GM23248 (cell line): ENCODE measurements at regions not wholly inside any gene's neighbourhood (a gene's known extent, or its start where the extent isn't known, plus 50 kb on each side); places are given as distances from the start of the nearest gene placed in this dataset.

Experiments
- DNase-seq: peaks from one replicate; pipeline ENCODE4 v3.0.0-alpha.2; 2015
- H2AFZ ChIP-seq: fragments of 200-600 bp; sonication (generic); 2 replicates; pipeline ENCODE4 v1.6.1; 2016; ENCODE audit warnings: antibody characterized with exemption
- H3F3A ChIP-seq: fragments of 200-600 bp; sonication (generic); 2 replicates; pipeline ENCODE4 v1.6.1; 2016; ENCODE audit warnings: mild to moderate bottlenecking, antibody characterized with exemption, mixed run types; ENCODE audit not compliant: insufficient read depth
- H3K27ac ChIP-seq: fragments of 200-600 bp; sonication (generic); 2 replicates; pipeline ENCODE4 v1.5.1; 2016; ENCODE audit warnings: mild to moderate bottlenecking
- H3K27me3 ChIP-seq: fragments of 200-600 bp; sonication (generic); replicated peaks from 2 replicates; pipeline ENCODE4 v1.6.1; 2016; ENCODE audit warnings: mild to moderate bottlenecking; ENCODE audit not compliant: insufficient read depth
- H3K36me3 ChIP-seq: fragments of 200-600 bp; sonication (generic); 2 replicates; pipeline ENCODE4 v1.6.1; 2016; ENCODE audit warnings: low read depth, mild to moderate bottlenecking
- H3K4me1 ChIP-seq: fragments of 200-600 bp; sonication (generic); 2 replicates; pipeline ENCODE4 v1.6.1; 2016; ENCODE audit warnings: mild to moderate bottlenecking; ENCODE audit not compliant: insufficient read depth
- H3K4me2 ChIP-seq: fragments of 200-600 bp; sonication (generic); one replicate; pipeline ENCODE4 v1.6.1; 2016; ENCODE audit warnings: mild to moderate bottlenecking; ENCODE audit not compliant: unreplicated experiment
- H3K4me3 ChIP-seq: fragments of 200-600 bp; sonication (generic); 2 replicates; pipeline ENCODE4 v1.5.1; 2016; ENCODE audit warnings: mild to moderate bottlenecking
- H3K79me2 ChIP-seq: fragments of 200-600 bp; sonication (generic); 2 replicates; pipeline ENCODE4 v1.6.1; 2016; ENCODE audit warnings: mild to moderate bottlenecking; ENCODE audit not compliant: insufficient read depth
- H3K9ac ChIP-seq: fragments of 200-600 bp; sonication (generic); 2 replicates; pipeline ENCODE4 v1.6.1; 2016; ENCODE audit warnings: mild to moderate bottlenecking
- H3K9me2 ChIP-seq: fragments of 200-600 bp; sonication (generic); 2 replicates; pipeline ENCODE4 v1.6.1; 2016; ENCODE audit warnings: mixed run types, mild to moderate bottlenecking, moderate library complexity; ENCODE audit not compliant: insufficient read depth
- H3K9me3 ChIP-seq: fragments of 200-600 bp; sonication (generic); one replicate; pipeline ENCODE4 v1.6.1; 2017; ENCODE audit warnings: low read depth
- H4K20me1 ChIP-seq: fragments of 200-600 bp; sonication (generic); 2 replicates; pipeline ENCODE4 v1.6.0; 2016; ENCODE audit not compliant: insufficient read depth
- EZH2 ChIP-seq: fragments of 200-600 bp; sonication (generic); IDR thresholded peaks from 2 replicates; pipeline ENCODE4 v1.6.1; 2018; ENCODE audit warnings: antibody characterized with exemption, mild to moderate bottlenecking; ENCODE audit not compliant: insufficient read depth, poor library complexity, severe bottlenecking
- EZH2phosphoT487 ChIP-seq: fragments of 200-600 bp; sonication (generic); IDR thresholded peaks from 2 replicates; pipeline ENCODE4 v1.6.1; 2018; ENCODE audit warnings: antibody characterized with exemption, moderate library complexity, mild to moderate bottlenecking, low read depth; ENCODE audit not compliant: insufficient read depth
- WGBS, 2 experiments: methylation state at CpG; one replicate each; pipeline ENCODE4 v1.1.6; 2015 to 2017; ENCODE audit warnings: low lambda C conversion rate in 2 of 2, low coverage in 1 of 2; ENCODE audit errors: missing lambda C conversion rate in 2 of 2; 5-methylcytosine and 5-hydroxymethylcytosine counted together
- in situ Hi-C: fragments of 300-500 bp; cut with MboI; formaldehyde crosslinking; loops from 2 replicates; pipeline ENCODE4 v1.15.0; 2020

DNA sequence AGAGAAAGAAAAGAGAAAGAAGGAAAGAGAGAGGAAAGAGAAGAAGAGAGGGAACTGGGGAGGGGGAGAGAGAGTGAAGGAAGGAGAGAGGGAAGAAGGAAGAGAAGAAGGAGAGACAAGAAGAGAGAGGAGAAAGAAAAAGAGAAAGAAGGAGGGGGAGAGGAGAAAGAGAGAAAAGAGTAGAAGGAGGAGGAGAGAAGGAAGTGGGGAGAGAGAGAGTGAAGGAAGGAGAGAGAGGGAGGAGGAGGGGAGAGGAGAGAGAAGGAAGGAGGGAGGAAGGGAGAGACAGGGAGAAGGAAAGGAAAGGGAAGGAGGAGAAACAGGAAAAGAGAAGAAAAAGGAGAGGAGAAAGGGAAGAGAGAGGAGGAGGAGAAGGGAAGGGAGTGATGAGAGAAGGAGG is 208.5 kb downstream of the MAF start:
- no peaks in the 10 kb centered on the region for H3K9me3 ChIP-seq
- no peaks in the 10 kb centered on the region for H3K36me3 ChIP-seq
- in situ Hi-C loops: no loop called here
- no peak overlapping the region for H3K9ac ChIP-seq
- H4K20me1 ChIP-seq: no peaks in the 10 kb centered on the region
- no peaks in the 10 kb centered on the region for H3K27me3 ChIP-seq
- no peak overlapping the region for H2AFZ ChIP-seq
- no peaks in the 10 kb centered on the region for H3K79me2 ChIP-seq
- no peaks in the 10 kb centered on the region for H3K9me2 ChIP-seq
- H3K27ac ChIP-seq: no peak overlapping the region
- no peak for DNase-seq
- H3K4me2 ChIP-seq: no peak overlapping the region
- H3K4me3 ChIP-seq: no peak overlapping the region
- H3F3A ChIP-seq: no peaks in the 10 kb centered on the region
- H3K4me1 ChIP-seq: no peaks in the 10 kb centered on the region
- TF ChIP-seq EZH2 (no peak), EZH2phosphoT487 (no peak)

- Histone ChIP-seq H3K4me3 (no peak overlapping the region), H3K27ac (no peak overlapping the region), H2AFZ (no peak overlapping the region), H3K36me3 (no peaks in the 10 kb centered on the region), H3K9ac (no peak overlapping the region), H3K9me3 (no peaks in the 10 kb centered on the region), H3K27me3 (no peaks in the 10 kb centered on the region), H3K4me2 (no peak overlapping the region), H3F3A (no peaks in the 10 kb centered on the region), H4K20me1 (no peaks in the 10 kb centered on the region), H3K9me2 (no peaks in the 10 kb centered on the region), H3K79me2 (no peaks in the 10 kb centered on the region), H3K4me1 (no peaks in the 10 kb centered on the region)
- 53 to 59% methylated on average over 11 of the region's 11 CpGs for WGBS, 2 experiments
- no peak for DNase-seq
- in situ Hi-C loops: no loop called here
- TF ChIP-seq EZH2phosphoT487: no peak
- TF ChIP-seq EZH2: no peak
These were observed 209.1 kb downstream of the MAF start for GRCh38 chr16:79391395-79391794.

GRCh38 chr16:79390481-79391051 is 210.0 kb downstream of the MAF start:
- Histone ChIP-seq H3K36me3 (no peaks in the 10 kb centered on the region), H3K9ac (no peak overlapping the region), H3K4me1 (no peaks in the 10 kb centered on the region), H3K4me3 (no peak overlapping the region), H2AFZ (no peak overlapping the region), H3K27me3 (no peaks in the 10 kb centered on the region), H3K27ac (no peak overlapping the region), H3K9me3 (no peaks in the 10 kb centered on the region), H4K20me1 (no peaks in the 10 kb centered on the region), H3K9me2 (no peaks in the 10 kb centered on the region), H3K4me2 (no peak overlapping the region), H3K79me2 (no peaks in the 10 kb centered on the region), H3F3A (no peaks in the 10 kb centered on the region)
- DNase-seq: no peak
- WGBS, 2 experiments: 51 to 60% methylated on average over 8 to 9 of the region's 9 CpGs
- in situ Hi-C loops: no loop called here
- TF ChIP-seq EZH2phosphoT487 (no peak), EZH2 (no peak)

DNA sequence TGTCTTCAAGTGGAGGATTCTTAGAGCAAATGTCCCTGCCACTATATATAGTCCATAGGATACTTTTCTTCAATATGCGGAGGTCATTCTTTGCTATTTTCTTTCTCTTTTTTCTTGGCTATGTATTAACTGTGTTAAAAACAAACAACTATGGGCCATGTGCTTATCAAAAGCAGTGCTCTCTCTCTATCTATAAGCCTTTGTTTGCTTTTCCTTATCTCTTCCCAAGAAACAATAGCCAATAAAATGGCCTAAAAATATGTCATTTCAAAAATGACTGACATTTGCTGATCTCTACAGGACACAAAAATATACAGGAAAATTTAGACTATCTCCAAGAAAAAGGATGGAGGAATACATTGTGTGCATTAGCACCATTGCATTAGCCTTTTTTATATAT is 212.1 kb downstream of the MAF start:
- 63 to 84% methylated on average over 1 of the region's 1 CpG for WGBS, 2 experiments
- no peak for TF ChIP-seq EZH2
- no peak for TF ChIP-seq EZH2phosphoT487

GRCh38 chr16:79386299-79386698 is 214.2 kb downstream of the MAF start:
- Histone ChIP-seq H2AFZ (no peak overlapping the region), H3K27ac (no peak overlapping the region), H4K20me1 (no peaks in the 10 kb centered on the region), H3K27me3 (no peaks in the 10 kb centered on the region), H3K4me3 (no peak overlapping the region), H3K4me2 (no peak overlapping the region), H3K79me2 (no peaks in the 10 kb centered on the region), H3F3A (no peaks in the 10 kb centered on the region), H3K9me3 (no peaks in the 10 kb centered on the region), H3K4me1 (no peaks in the 10 kb centered on the region), H3K9me2 (no peaks in the 10 kb centered on the region), H3K9ac (no peak overlapping the region), H3K36me3 (no peaks in the 10 kb centered on the region)
- 67 to 70% methylated on average over 7 of the region's 7 CpGs for WGBS, 2 experiments
- TF ChIP-seq EZH2phosphoT487: no peak
- TF ChIP-seq EZH2: no peak
- no peak for DNase-seq
- in situ Hi-C loops: no loop called here

More for the DNA sequence above, 212.1 kb downstream of the MAF start:
- Histone ChIP-seq H3K9me2 (no peaks in the 10 kb centered on the region), H3K4me2 (no peak overlapping the region), H3K4me1 (no peaks in the 10 kb centered on the region), H3K9me3 (no peaks in the 10 kb centered on the region), H3K4me3 (no peak overlapping the region), H4K20me1 (no peaks in the 10 kb centered on the region), H3K27ac (no peak overlapping the region), H3K79me2 (no peaks in the 10 kb centered on the region), H3K9ac (no peak overlapping the region), H3F3A (no peaks in the 10 kb centered on the region), H3K27me3 (no peaks in the 10 kb centered on the region), H2AFZ (no peak overlapping the region), H3K36me3 (no peaks in the 10 kb centered on the region)
- in situ Hi-C loops: no loop called here
- DNase-seq: no peak
